SIG-M5 treated with dmso at 0.1 percent for 504 hours (cell line): ENCODE measurements at regions not wholly inside any gene's neighbourhood (a gene's known extent, or its start where the extent isn't known, plus 50 kb on each side); places are given as distances from the start of the nearest gene placed in this dataset.
"Not testable (repeated sequence)": the region's sequence is repeated elsewhere in the genome, so short reads cannot be mapped to it uniquely, and the experiment has no call there.

Source experiments
- DNase-seq: peaks from one replicate; lab custom pipeline; 2025; ENCODE audit not compliant: unreplicated experiment; lab: John Stamatoyannopoulos, UW

DNA sequence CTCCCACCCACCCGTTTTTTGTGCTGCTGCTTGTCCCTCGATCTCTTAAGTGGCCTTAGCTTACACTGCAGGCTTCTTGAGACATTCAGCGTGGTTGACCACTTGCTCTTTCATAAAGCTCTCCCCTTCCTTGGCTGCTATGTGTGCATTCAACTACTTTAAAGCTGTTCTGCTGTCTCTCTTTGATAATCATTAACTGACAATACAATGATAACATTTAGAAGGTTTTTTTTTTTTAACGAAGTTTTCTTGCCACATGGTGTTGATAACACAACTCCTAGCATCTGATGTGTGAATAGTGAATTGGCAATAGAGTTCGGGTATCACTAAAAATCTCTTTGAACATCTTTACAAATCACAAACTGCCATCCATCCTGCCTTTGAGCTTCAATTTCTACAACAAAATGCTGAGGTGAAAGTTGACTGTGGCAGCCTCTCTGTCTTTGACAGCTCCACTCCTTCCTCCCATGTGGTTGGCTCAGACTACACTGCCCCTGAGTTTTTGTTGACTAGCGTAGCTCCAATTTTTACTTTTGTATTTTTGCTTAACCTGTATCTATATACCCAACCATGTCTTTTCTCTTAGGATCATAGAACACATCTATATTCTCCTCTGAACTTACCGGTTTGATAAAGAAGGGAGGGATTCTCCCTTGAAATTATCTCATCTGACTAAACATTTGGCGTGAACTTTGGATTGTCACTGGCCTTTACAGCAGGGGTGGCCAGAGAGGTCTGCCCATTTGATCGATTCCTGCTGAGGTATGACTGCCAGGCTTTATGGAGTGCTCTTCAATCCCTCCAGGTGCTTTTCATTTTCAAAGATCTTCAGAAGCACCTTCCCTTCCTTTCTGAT lies 409.4 kb upstream of the CD180 start:
- DNase-seq, result no peak

DNA sequence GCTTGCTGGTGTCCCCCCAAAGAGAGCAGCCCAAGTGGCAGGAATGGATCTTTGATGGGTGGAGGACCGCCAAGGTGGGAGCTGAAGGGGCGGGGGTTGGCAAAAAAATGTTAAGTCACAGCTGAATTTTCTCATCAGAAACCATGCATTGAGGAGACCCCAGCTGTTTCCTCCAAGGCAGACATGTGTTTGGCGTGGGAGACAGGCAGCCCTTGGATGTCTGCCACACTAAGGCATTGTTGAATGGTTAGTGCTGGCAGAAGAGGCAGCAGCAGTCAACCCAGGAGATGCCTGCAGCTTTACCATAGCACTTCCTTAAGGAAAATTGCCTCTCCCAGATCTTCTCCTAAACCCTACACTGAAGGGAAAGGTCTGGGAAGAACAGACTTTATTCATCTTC lies 394.9 kb upstream of the CD180 start:
- DNase-seq, result no peak

DNA sequence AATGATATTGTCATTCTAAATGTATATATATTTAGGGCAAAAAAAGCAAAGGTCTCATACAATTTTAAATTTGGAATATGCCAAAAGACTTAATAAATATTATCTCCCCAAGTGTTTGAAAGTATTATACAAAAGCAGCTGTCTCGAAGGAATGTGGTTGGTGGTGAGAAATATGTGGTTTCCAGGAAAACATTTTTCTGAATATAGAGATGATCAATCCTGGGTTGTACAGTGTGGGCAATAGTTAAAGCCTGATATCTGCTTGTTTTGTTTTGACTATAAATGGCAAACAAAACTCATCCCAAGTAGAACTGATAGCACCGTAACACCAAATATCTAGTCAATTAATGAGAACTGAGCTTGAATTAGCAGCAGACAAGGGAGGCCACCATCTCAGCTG lies 391.8 kb upstream of the CD180 start:
- no peak for DNase-seq

- no peak for DNase-seq
These were observed 384.6 kb upstream of the CD180 start for GRCh38 chr5:67581203-67581602.

DNA sequence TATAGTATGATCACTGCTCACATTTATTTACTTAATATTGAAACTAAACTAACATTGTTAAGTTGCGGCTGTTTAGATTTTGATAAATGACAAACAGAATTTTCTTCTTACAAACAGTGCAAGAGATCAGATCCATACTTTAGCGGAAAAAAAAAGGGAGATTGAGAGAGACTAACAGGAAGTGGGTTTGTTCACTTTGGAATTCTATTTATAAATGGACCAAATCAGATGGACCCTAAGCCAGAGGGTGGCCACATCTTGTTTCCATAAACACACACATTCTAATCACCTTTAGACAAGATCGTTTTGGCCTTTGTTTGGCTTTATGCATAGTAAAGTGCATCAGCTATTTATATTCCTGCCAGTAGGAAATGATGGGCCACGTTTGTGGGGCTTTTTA lies 381.4 kb upstream of the CD180 start:
- DNase-seq, result no peak

- DNase-seq, result no peak
These were observed 380.8 kb upstream of the CD180 start for GRCh38 chr5:67577424-67577823.

DNA sequence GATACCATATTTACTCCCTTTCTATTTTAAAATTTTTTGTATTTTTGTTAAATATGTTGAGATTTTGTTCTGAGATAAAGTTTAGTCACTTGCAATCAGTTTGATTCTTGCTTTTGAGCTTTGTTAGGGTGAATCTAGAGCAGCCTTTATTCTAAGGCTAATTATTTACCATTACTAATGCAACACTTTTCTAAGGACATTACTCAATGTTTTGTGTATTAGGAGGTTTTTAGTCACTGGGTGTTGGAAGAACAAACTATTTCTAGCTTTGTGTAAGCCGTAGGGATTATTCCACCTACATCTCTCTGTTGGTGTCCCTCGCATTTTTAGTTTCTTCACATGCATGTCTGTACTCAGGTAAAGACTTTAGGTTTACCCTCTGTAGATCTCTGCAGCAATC lies 379.5 kb upstream of the CD180 start:
- no peak for DNase-seq

GRCh38 chr5:67575087-67575486 lies 378.5 kb upstream of the CD180 start:
- DNase-seq, result no peak

- DNase-seq, result no peak
These were observed 364.7 kb upstream of the CD180 start for GRCh38 chr5:67561151-67561932.

DNA sequence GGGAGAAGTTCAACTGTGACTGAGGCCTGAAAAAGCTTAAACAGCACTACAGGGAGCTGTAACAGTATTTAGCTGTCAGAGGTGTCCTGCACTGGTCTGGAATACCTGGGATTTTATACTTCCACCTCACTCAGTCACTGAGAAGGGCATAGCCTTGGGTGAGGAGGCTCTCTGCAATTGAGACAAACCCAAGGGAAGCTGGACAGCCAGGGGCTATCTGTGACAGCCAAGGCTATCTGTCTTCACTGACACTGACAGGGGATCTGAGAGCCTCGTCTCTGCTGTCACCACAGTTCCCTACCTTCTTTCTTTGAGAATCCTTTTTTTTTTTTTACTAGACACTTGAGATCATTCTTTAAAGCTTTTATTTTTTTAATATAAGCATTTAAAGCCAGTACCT lies 356.2 kb upstream of the CD180 start:
- DNase-seq, result no peak

DNA sequence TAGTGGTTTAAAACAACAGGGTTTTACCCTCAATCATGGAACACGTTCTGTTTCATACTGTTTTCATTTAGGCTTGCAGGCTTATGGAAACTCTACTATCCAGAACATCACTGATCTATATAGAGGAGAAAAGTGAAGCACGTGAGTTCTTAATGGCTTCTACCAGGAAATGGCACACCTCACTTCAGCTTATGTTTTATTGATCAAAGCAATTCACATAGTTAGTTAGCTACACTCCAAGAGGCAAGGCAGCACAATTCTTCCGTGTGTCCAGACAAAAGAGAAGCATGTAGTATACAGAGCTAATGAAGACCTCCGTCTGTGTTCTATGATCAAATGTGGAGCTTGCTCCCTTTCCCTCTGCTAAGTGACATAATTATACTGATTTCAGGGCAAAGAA lies 353.3 kb upstream of the CD180 start:
- no peak for DNase-seq

DNA sequence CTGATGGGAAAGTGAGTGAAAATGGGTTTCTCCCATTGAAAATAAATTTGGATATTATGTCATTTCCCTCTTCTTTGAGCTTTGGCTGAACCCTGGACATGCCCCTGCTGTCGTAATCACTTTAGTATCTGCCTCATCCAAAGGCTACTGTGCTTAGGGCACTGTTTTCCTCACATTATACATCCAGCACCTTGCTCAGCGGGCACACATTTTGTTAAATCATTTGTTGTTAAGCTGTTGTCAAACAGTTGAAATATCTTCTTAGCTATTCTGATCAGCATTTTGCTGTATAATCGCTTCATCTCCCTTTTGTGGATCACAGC lies 352.7 kb upstream of the CD180 start:
- no peak for DNase-seq

DNA sequence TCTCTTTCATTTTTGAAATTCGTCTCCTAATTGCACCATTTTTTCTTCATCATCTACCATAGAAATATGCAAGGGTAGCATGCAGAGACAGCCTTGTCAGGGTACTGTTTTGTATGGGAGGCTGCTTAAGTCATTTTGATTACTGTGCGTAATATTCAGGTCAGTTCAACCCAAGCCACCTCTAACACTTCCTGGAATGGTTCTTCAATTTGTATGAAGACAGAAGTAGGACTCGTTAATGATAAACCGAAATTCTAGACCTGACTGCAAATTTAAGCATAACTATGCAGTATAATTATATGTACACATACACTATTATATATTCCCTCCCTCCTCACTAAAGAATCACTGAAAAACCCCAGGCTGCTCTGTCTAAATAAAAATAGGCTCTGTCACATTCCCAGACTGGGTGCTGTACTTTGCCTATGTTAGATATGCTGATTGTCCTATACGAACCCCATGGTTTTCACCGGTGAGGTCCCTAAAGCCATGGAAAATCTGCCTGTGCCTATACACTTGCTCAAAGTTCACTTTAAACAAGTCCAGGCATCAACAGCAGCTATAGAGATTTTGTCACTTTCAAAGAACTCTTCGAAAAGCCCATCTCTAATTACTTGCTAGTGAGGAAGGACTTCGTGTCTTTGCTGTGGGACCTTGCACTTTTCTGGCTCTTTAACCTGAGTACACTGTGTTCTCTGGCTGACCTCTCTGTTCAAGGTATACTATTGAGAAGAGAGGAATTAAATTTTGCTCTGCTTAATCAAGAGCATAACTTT lies 352.1 kb upstream of the CD180 start:
- DNase-seq, result no peak

DNA sequence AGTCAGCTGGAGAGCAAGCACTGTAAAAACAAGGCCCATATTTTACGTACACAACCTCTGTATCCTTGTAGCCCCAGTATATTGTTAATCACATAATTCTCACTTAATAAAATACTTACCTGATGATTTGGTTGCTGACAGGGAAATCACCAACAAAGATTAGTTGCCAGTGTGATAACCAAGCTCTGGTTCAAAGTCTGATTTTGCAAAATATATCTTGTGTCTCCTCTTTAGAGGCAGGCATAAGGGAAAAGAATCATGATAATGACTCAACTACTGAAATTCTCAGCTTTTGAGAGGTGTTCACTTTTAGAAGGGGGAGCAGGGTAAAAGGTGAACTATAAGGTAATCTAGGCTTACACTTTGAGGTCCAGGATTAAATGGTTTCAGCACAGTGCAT lies 351.1 kb upstream of the CD180 start:
- DNase-seq, result no peak

DNA sequence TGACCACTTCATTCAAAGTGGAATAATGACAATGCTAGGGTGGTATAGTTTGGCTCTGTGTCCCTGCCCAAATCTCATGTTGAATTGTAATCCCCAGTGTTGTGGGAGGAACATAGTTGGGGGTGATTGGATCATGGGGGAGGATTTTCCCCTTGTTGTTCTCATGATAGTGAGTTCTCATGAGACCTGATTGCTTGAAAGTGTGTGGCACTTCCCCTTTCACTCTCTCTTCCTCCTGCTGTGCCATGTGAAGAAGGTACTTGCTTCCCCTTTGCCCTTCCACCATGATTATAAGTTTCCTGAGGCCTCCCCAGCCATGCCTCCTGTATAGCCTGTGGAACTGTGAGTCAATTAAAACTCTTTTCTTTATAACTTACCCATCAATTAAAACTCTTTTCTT lies 348.3 kb upstream of the CD180 start:
- not testable (repeated sequence) for DNase-seq

GRCh38 chr5:67543720-67544270 lies 347.2 kb upstream of the CD180 start:
- DNase-seq, result no peak

DNA sequence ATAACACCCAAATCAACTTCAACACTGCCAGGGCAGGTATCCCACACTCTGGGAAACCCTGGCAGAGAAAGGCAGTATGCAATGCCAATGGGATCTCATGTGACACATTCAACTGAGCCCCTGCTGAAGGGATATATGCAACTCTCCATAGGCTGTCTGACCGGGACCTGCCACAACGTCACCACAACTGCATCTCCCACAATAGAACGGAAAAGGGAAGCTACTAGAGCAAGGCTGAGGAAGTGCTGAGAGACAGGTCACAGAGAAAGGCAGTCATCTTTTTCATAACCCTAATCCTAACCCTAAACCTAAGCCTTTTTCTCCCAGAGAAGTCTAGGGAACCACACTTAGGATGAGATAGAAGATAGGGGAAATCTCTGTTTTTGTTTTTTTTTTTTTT lies 345.9 kb upstream of the CD180 start:
- DNase-seq, result peak; percentile 16

DNA sequence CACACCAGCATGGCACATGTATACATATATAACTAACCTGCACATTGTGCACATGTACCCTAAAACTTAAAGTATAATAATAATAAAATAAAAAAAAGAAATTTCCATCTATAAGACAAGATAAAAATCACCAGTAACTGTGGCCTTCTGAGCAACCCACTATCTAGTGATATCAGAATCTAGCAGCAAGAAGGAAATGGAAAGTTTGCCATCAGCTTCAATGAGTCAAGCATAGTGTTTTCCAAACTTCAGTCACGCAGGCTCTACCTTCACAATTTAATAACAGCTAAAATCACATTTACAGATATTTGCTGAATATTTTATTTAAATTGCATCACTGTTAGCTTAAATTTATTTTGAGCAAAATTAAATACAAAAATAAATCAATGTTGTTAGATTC lies 345.3 kb upstream of the CD180 start:
- DNase-seq, result no peak

GRCh38 chr5:67538855-67539506 lies 342.4 kb upstream of the CD180 start:
- no peak for DNase-seq

- DNase-seq, result no peak
These were observed 341.0 kb upstream of the CD180 start for GRCh38 chr5:67537439-67538148.
